ENCODE measurements at regions not wholly inside any gene's neighbourhood (a gene's known extent, or its start where the extent isn't known, plus 50 kb on each side); places are given as distances from the start of the nearest gene placed in this dataset.

GRCh38 chr1:229080361-229080760 lies 190.6 kb upstream of the RAB4A start:
- no TSS peak for BruUV-seq (replicated peaks)
- no peaks in the 10 kb centered on the region; the same call in 1 of the 2 replicates for H3K27me3 ChIP-seq (ENCODE audit: control insufficient read depth, insufficient read depth, low read length)
- no peak for ATAC-seq
- intact Hi-C loops (cut with micrococcal nuclease; ENCODE audit: unreplicated experiment), result no loop called here
- ChIA-PET POLR2A (no interaction called here), CTCF (no interaction called here)
- DNase-seq (ENCODE audit: low read depth, low spot score), result no peak
- in situ Hi-C loops (cut with HindIII; ENCODE audit: low pct_unique_long_range_greater_than_20kb, low sequenced_read_pairs), result no loop called here
- no peaks in the 10 kb centered on the region for H3K4me1 ChIP-seq (ENCODE audit: control insufficient read depth, insufficient read depth, low read length)
- H3K36me3 ChIP-seq (ENCODE audit: control insufficient read depth, insufficient read depth, low read length), result no peaks in the 10 kb centered on the region
- H3K27ac ChIP-seq (ENCODE audit: low read length), result no peak overlapping the region
- TF ChIP-seq SIN3A (IDR thresholded peaks at IDR 0.05; ENCODE audit: borderline replicate concordance, insufficient read depth, low read depth, low read length) (no peak), POLR2AphosphoS5 (IDR thresholded peaks at IDR 0.05; ENCODE audit: low read depth, low read length) (no peak), TCF7L2 (IDR thresholded peaks at IDR 0.05; ENCODE audit: low read depth, low read length) (no peak)
- TF ChIP-seq, protein P1, sequence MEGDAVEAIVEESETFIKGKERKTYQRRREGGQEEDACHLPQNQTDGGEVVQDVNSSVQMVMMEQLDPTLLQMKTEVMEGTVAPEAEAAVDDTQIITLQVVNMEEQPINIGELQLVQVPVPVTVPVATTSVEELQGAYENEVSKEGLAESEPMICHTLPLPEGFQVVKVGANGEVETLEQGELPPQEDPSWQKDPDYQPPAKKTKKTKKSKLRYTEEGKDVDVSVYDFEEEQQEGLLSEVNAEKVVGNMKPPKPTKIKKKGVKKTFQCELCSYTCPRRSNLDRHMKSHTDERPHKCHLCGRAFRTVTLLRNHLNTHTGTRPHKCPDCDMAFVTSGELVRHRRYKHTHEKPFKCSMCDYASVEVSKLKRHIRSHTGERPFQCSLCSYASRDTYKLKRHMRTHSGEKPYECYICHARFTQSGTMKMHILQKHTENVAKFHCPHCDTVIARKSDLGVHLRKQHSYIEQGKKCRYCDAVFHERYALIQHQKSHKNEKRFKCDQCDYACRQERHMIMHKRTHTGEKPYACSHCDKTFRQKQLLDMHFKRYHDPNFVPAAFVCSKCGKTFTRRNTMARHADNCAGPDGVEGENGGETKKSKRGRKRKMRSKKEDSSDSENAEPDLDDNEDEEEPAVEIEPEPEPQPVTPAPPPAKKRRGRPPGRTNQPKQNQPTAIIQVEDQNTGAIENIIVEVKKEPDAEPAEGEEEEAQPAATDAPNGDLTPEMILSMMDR (IDR thresholded peaks at IDR 0.05), result no peak
- TF ChIP-seq, protein P2, sequence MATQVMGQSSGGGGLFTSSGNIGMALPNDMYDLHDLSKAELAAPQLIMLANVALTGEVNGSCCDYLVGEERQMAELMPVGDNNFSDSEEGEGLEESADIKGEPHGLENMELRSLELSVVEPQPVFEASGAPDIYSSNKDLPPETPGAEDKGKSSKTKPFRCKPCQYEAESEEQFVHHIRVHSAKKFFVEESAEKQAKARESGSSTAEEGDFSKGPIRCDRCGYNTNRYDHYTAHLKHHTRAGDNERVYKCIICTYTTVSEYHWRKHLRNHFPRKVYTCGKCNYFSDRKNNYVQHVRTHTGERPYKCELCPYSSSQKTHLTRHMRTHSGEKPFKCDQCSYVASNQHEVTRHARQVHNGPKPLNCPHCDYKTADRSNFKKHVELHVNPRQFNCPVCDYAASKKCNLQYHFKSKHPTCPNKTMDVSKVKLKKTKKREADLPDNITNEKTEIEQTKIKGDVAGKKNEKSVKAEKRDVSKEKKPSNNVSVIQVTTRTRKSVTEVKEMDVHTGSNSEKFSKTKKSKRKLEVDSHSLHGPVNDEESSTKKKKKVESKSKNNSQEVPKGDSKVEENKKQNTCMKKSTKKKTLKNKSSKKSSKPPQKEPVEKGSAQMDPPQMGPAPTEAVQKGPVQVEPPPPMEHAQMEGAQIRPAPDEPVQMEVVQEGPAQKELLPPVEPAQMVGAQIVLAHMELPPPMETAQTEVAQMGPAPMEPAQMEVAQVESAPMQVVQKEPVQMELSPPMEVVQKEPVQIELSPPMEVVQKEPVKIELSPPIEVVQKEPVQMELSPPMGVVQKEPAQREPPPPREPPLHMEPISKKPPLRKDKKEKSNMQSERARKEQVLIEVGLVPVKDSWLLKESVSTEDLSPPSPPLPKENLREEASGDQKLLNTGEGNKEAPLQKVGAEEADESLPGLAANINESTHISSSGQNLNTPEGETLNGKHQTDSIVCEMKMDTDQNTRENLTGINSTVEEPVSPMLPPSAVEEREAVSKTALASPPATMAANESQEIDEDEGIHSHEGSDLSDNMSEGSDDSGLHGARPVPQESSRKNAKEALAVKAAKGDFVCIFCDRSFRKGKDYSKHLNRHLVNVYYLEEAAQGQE (IDR thresholded peaks at IDR 0.05; ENCODE audit: insufficient read depth in 1 of 2, low read depth in 2 of 2, low read length in 1 of 2), result no peak
- H3K9me3 ChIP-seq (ENCODE audit: control insufficient read depth, insufficient read depth, low read depth, low read length), result peaks cover 9% of the 10 kb centered on the region; the same call in 1 of the 2 replicates
- H3K4me3 ChIP-seq (ENCODE audit: low read depth in 2 of 2, low read length in 2 of 2), result no peak overlapping the region

DNA sequence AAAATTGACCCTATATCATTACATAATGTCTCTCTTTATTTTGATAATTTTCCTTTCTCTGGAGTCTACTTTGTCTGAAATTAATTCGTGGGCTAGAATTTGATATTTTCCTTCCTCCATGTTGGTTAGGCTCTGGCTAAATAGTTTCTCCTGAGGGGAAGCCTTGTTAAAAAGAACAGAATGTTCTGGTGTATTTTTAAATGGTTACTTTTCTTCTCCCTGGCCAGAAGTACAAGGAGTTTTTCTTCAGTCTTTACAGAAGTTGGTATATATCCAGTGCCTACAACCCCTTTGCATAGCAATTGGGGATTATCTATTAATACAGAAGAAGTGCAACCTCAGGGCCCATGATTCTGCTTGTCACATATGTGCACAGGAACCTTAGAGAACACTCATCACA lies 185.6 kb upstream of the RAB4A start:
- CTCF ChIA-PET, result no interaction called here
- Histone ChIP-seq H3K4me3 (ENCODE audit: low read depth in 2 of 2, low read length in 2 of 2) (no peak overlapping the region), H3K27me3 (ENCODE audit: control insufficient read depth, insufficient read depth, low read length) (no peaks in the 10 kb centered on the region; the same call in 1 of the 2 replicates), H3K27ac (ENCODE audit: low read length) (no peak overlapping the region), H3K4me1 (ENCODE audit: control insufficient read depth, insufficient read depth, low read length) (no peaks in the 10 kb centered on the region), H3K36me3 (ENCODE audit: control insufficient read depth, insufficient read depth, low read length) (no peaks in the 10 kb centered on the region), H3K9me3 (ENCODE audit: control insufficient read depth, insufficient read depth, low read depth, low read length) (peaks cover 9% of the 10 kb centered on the region; the same call in 1 of the 2 replicates)
- no TSS peak for BruUV-seq (replicated peaks)
- intact Hi-C loops (cut with micrococcal nuclease; ENCODE audit: unreplicated experiment) (no loop called here), in situ Hi-C loops (cut with HindIII; ENCODE audit: low pct_unique_long_range_greater_than_20kb, low sequenced_read_pairs) (no loop called here)
- no peak for ATAC-seq
- POLR2A ChIA-PET, result no interaction called here
- DNase-seq (ENCODE audit: low read depth, low spot score), result no peak
- no peak for TF ChIP-seq POLR2AphosphoS5 (IDR thresholded peaks at IDR 0.05; ENCODE audit: low read depth, low read length)
- TF ChIP-seq SIN3A (IDR thresholded peaks at IDR 0.05; ENCODE audit: borderline replicate concordance, insufficient read depth, low read depth, low read length), result no peak

DNA sequence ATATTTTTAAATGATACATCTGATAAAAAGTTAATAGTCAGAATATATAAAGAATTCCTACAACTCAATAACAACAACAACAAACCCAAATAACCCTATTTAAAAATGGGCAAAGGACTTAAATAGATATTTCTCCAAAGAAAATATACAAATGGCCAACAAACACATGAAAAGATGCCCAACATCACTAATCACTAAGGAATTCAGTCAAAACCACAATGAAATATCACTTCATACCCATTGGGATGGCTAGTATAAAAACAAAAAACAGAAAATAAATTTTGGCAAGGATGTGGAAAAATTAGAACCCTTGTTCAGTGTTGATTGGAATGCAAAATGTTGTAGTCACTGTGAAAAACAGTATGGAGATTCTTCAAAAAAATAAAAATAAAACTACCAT lies 184.8 kb upstream of the RAB4A start:
- Histone ChIP-seq H3K36me3 (ENCODE audit: control insufficient read depth, insufficient read depth, low read length) (no peaks in the 10 kb centered on the region), H3K27ac (ENCODE audit: low read length) (no peak overlapping the region), H3K9me3 (ENCODE audit: control insufficient read depth, insufficient read depth, low read depth, low read length) (peaks cover 9% of the 10 kb centered on the region; the same call in 1 of the 2 replicates), H3K4me1 (ENCODE audit: control insufficient read depth, insufficient read depth, low read length) (no peaks in the 10 kb centered on the region), H3K27me3 (ENCODE audit: control insufficient read depth, insufficient read depth, low read length) (no peaks in the 10 kb centered on the region; the same call in 1 of the 2 replicates), H3K4me3 (ENCODE audit: low read depth in 2 of 2, low read length in 2 of 2) (no peak overlapping the region)
- ATAC-seq (no peak), DNase-seq (ENCODE audit: low read depth, low spot score) (no peak)
- POLR2A ChIA-PET, result no interaction called here
- BruUV-seq (replicated peaks), result no TSS peak
- CTCF ChIA-PET, result no interaction called here
- no peak for TF ChIP-seq POLR2AphosphoS5 (IDR thresholded peaks at IDR 0.05; ENCODE audit: low read depth, low read length)
- TF ChIP-seq, protein P1 (IDR thresholded peaks at IDR 0.05), result no peak
- TF ChIP-seq SIN3A (IDR thresholded peaks at IDR 0.05; ENCODE audit: borderline replicate concordance, insufficient read depth, low read depth, low read length), result no peak
- no peak for TF ChIP-seq TCF7L2 (IDR thresholded peaks at IDR 0.05; ENCODE audit: low read depth, low read length)
- TF ChIP-seq, protein P2 (IDR thresholded peaks at IDR 0.05; ENCODE audit: insufficient read depth in 1 of 2, low read depth in 2 of 2, low read length in 1 of 2), result no peak
- intact Hi-C loops (cut with micrococcal nuclease; ENCODE audit: unreplicated experiment) (no loop called here), in situ Hi-C loops (cut with HindIII; ENCODE audit: low pct_unique_long_range_greater_than_20kb, low sequenced_read_pairs) (no loop called here)

Data from Panc1 (cell line).